BLaER1 (cell line): ENCODE measurements at regions not wholly inside any gene's neighbourhood (a gene's known extent, or its start where the extent isn't known, plus 50 kb on each side); places are given as distances from the start of the nearest gene placed in this dataset.
"Not testable (repeated sequence)": the region's sequence is repeated elsewhere in the genome, so short reads cannot be mapped to it uniquely, and the experiment has no call there.

Experiments
- H3K27ac ChIP-seq: shearing (Covaris generic); formaldehyde crosslinking; 2 replicates; pipeline ENCODE4 v1.8.1; 2022
- H3K27me3 ChIP-seq: shearing (Covaris generic); formaldehyde crosslinking; 2 replicates; pipeline ENCODE4 v1.8.1; 2022
- H3K36me3 ChIP-seq: shearing (Covaris generic); formaldehyde crosslinking; 2 replicates; pipeline ENCODE4 v1.8.1; 2022
- H3K4me1 ChIP-seq: shearing (Covaris generic); formaldehyde crosslinking; 2 replicates; pipeline ENCODE4 v1.8.1; 2022
- H3K4me2 ChIP-seq: shearing (Covaris generic); formaldehyde crosslinking; 2 replicates; pipeline ENCODE4 v1.8.1; 2022
- H3K4me3 ChIP-seq: shearing (Covaris generic); formaldehyde crosslinking; 2 replicates; pipeline ENCODE4 v1.8.1; 2022
- H3K9ac ChIP-seq: shearing (Covaris generic); formaldehyde crosslinking; 2 replicates; pipeline ENCODE4 v1.8.1; 2022
- H3K9me3 ChIP-seq: shearing (Covaris generic); formaldehyde crosslinking; 2 replicates; pipeline ENCODE4 v1.8.1; 2022
- H4K20me1 ChIP-seq: shearing (Covaris generic); formaldehyde crosslinking; 2 replicates; pipeline ENCODE4 v1.8.1; 2022
- Cebpa-rat ChIP-seq: shearing (Covaris generic); IDR thresholded peaks from 2 replicates; pipeline ENCODE4 v1.8.1; 2022

- no peak overlapping the region for H3K4me3 ChIP-seq
- no peaks in the 10 kb centered on the region for H3K36me3 ChIP-seq
- H4K20me1 ChIP-seq: no peaks in the 10 kb centered on the region
- H3K4me1 ChIP-seq: no peaks in the 10 kb centered on the region
- H3K27me3 ChIP-seq: no peaks in the 10 kb centered on the region
- H3K9ac ChIP-seq: no peak overlapping the region
- TF ChIP-seq Cebpa-rat: no peak
- no peak overlapping the region for H3K27ac ChIP-seq
- H3K4me2 ChIP-seq: no peak overlapping the region
- H3K9me3 ChIP-seq: no peaks in the 10 kb centered on the region
These were observed 153.2 kb downstream of the CAVIN4 start for GRCh38 chr9:100731038-100731556.

- Histone ChIP-seq H3K27ac (no peak overlapping the region), H3K4me3 (no peak overlapping the region), H3K9ac (no peak overlapping the region), H3K4me1 (no peaks in the 10 kb centered on the region), H3K9me3 (no peaks in the 10 kb centered on the region), H3K4me2 (no peak overlapping the region), H3K36me3 (no peaks in the 10 kb centered on the region), H3K27me3 (no peaks in the 10 kb centered on the region), H4K20me1 (no peaks in the 10 kb centered on the region)
- TF ChIP-seq Cebpa-rat: no peak
These were observed 153.7 kb downstream of the CAVIN4 start for GRCh38 chr9:100731557-100731956.

- no peaks in the 10 kb centered on the region for H3K36me3 ChIP-seq
- H3K4me1 ChIP-seq: no peaks in the 10 kb centered on the region
- TF ChIP-seq Cebpa-rat: no peak
- H3K9me3 ChIP-seq: no peaks in the 10 kb centered on the region; the same call in 1 of the 2 replicates
- H4K20me1 ChIP-seq: no peaks in the 10 kb centered on the region
- no peak overlapping the region for H3K4me3 ChIP-seq
- H3K9ac ChIP-seq: no peak overlapping the region
- no peaks in the 10 kb centered on the region for H3K27me3 ChIP-seq
- H3K4me2 ChIP-seq: no peak overlapping the region
- H3K27ac ChIP-seq: no peak overlapping the region
These were observed 161.3 kb downstream of the CAVIN4 start for GRCh38 chr9:100739208-100739607.

- Histone ChIP-seq H3K4me3 (no peak overlapping the region), H3K27me3 (no peaks in the 10 kb centered on the region), H3K27ac (no peak overlapping the region), H3K9ac (no peak overlapping the region), H3K4me1 (no peaks in the 10 kb centered on the region), H3K36me3 (no peaks in the 10 kb centered on the region), H3K9me3 (no peaks in the 10 kb centered on the region; the same call in 1 of the 2 replicates), H4K20me1 (no peaks in the 10 kb centered on the region), H3K4me2 (no peak overlapping the region)
- TF ChIP-seq Cebpa-rat: no peak
These were observed 161.8 kb downstream of the CAVIN4 start for GRCh38 chr9:100739666-100740065.

- H3K4me2 ChIP-seq: not testable (repeated sequence)
These were observed 171.1 kb downstream of the CAVIN4 start for GRCh38 chr9:100748930-100749329.

GRCh38 chr9:100756217-100756616 lies 178.3 kb downstream of the CAVIN4 start:
- Histone ChIP-seq H4K20me1 (no peaks in the 10 kb centered on the region), H3K9ac (no peak overlapping the region), H3K27ac (no peak overlapping the region), H3K4me2 (no peak overlapping the region), H3K4me3 (no peak overlapping the region), H3K4me1 (no peaks in the 10 kb centered on the region), H3K36me3 (no peaks in the 10 kb centered on the region), H3K9me3 (peaks cover 22% of the 10 kb centered on the region), H3K27me3 (no peaks in the 10 kb centered on the region)
- TF ChIP-seq Cebpa-rat: no peak

More at GRCh38 chr9:100748930-100749329, 171.1 kb downstream of the CAVIN4 start:
- H3K27ac ChIP-seq, H3K4me3 ChIP-seq, H4K20me1 ChIP-seq, H3K27me3 ChIP-seq, H3K36me3 ChIP-seq, H3K9ac ChIP-seq, H3K4me1 ChIP-seq: not testable (repeated sequence)
- peaks cover 22% of the 10 kb centered on the region for H3K9me3 ChIP-seq

GRCh38 chr9:100759215-100759614 lies 181.3 kb downstream of the CAVIN4 start:
- H3K4me2 ChIP-seq: no peak overlapping the region
- no peaks in the 10 kb centered on the region for H3K36me3 ChIP-seq
- H3K4me1 ChIP-seq: no peaks in the 10 kb centered on the region
- TF ChIP-seq Cebpa-rat: no peak
- H4K20me1 ChIP-seq: no peaks in the 10 kb centered on the region
- H3K27me3 ChIP-seq: no peaks in the 10 kb centered on the region
- H3K27ac ChIP-seq: no peak overlapping the region
- H3K9ac ChIP-seq: no peak overlapping the region
- no peaks in the 10 kb centered on the region for H3K9me3 ChIP-seq
- no peak overlapping the region for H3K4me3 ChIP-seq

GRCh38 chr9:100761276-100761802 lies 183.5 kb downstream of the CAVIN4 start:
- no peak overlapping the region for H3K4me2 ChIP-seq
- no peak overlapping the region for H3K4me3 ChIP-seq
- no peak overlapping the region for H3K9ac ChIP-seq

GRCh38 chr9:100774326-100774725 lies 196.4 kb downstream of the CAVIN4 start:
- Histone ChIP-seq H3K4me3 (no peak overlapping the region), H3K9me3 (no peaks in the 10 kb centered on the region), H3K27ac (no peak overlapping the region), H3K4me2 (no peak overlapping the region), H3K27me3 (no peaks in the 10 kb centered on the region), H3K9ac (no peak overlapping the region), H4K20me1 (no peaks in the 10 kb centered on the region), H3K36me3 (no peaks in the 10 kb centered on the region), H3K4me1 (no peaks in the 10 kb centered on the region)
- TF ChIP-seq Cebpa-rat: no peak

More at GRCh38 chr9:100761276-100761802, 183.5 kb downstream of the CAVIN4 start:
- no peaks in the 10 kb centered on the region for H3K9me3 ChIP-seq
- no peaks in the 10 kb centered on the region for H3K36me3 ChIP-seq
- no peaks in the 10 kb centered on the region for H4K20me1 ChIP-seq
- no peaks in the 10 kb centered on the region for H3K4me1 ChIP-seq
- H3K27me3 ChIP-seq: no peaks in the 10 kb centered on the region
- TF ChIP-seq Cebpa-rat: no peak
- no peak overlapping the region for H3K27ac ChIP-seq

GRCh38 chr9:100774962-100775361 lies 197.1 kb downstream of the CAVIN4 start:
- H3K36me3 ChIP-seq: no peaks in the 10 kb centered on the region
- no peaks in the 10 kb centered on the region for H3K4me1 ChIP-seq
- no peaks in the 10 kb centered on the region for H3K9me3 ChIP-seq
- H4K20me1 ChIP-seq: no peaks in the 10 kb centered on the region
- H3K4me3 ChIP-seq: no peak overlapping the region
- no peaks in the 10 kb centered on the region for H3K27me3 ChIP-seq
- TF ChIP-seq Cebpa-rat: no peak
- no peak overlapping the region for H3K4me2 ChIP-seq
- H3K27ac ChIP-seq: no peak overlapping the region
- H3K9ac ChIP-seq: no peak overlapping the region

- Histone ChIP-seq H4K20me1 (no peaks in the 10 kb centered on the region), H3K4me1 (no peaks in the 10 kb centered on the region), H3K27ac (no peak overlapping the region), H3K36me3 (no peaks in the 10 kb centered on the region), H3K9ac (no peak overlapping the region), H3K9me3 (no peaks in the 10 kb centered on the region), H3K27me3 (no peaks in the 10 kb centered on the region), H3K4me3 (no peak overlapping the region), H3K4me2 (no peak overlapping the region)
- no peak for TF ChIP-seq Cebpa-rat
These were observed 198.0 kb downstream of the CAVIN4 start for GRCh38 chr9:100775912-100776311.
